HG02870 (cell line): ENCODE measurements at regions not wholly inside any gene's neighbourhood (a gene's known extent, or its start where the extent isn't known, plus 50 kb on each side); places are given as distances from the start of the nearest gene placed in this dataset.
"Not testable (repeated sequence)": the region's sequence is repeated elsewhere in the genome, so short reads cannot be mapped to it uniquely, and the experiment has no call there.

Experiments
- ATAC-seq: cut with Tn5 transposase; IDR thresholded peaks from one replicate; pipeline ENCODE4 v1.9.1; 2021; ENCODE audit warnings: mild to moderate bottlenecking, moderate library complexity; ENCODE audit not compliant: unreplicated experiment

DNA sequence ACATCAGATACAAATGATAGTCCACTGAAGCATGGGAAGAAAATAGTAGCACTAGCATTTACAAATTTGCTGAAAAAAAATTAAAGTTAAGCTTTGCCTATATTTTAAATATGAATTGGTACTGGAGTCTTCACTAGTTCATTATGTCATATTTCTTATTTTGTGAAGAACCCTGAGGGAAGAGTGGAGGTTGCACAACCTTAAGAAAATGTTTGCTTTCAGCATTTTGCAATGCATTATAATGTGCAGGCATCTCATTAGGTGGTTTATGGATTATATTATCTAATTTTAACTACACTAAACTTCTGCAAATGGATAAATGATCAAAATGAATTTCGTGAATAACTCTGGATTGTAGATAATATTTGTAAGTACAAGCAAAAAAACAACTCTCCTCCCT lies 390.8 kb upstream of the HS3ST5 start:
- ATAC-seq, result no peak

DNA sequence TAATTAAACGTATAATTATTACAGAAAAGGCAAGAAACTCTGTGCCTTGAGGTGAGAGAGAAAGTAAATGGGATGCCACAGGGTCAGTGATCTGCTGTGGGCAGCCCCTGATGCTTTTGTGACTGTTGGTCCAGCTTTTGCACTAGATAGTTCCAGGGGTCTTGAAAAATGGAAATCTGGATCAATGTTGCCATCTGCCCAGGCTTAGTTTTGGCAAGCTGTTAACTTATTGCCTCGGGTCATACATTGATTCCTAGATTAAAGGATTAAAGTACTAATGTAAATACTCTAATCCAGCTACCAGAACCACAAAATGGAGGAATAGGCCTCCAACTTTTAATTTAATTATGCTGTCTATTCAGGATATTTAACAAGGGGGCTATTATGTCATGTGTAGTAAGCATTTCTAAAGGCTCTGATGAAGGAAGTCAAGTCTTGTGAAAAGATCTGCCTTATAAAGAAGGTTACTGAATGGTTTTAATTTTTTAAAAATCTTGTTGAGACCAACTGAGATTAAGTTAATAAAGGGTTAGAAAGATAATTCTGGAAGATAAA lies 376.0 kb upstream of the HS3ST5 start:
- ATAC-seq, result no peak

DNA sequence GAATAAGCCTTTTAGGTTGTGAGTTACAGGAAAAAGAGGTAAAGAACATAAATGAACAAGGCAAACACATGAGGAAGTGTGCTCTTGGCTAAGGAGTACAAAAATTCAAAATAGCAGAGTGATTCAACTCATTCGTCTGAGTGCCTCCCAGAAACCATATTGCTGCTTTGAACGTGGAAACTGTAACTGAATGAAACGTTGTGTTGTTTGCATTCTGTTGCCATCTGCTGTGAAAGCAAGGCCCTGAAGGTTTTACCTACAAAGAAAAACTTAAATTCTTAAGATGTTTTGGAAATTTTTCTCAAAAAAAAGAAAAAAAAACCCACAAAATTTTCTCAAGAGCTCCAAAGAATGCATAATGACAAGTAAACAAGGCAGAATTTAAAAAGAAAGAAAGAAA lies 375.4 kb upstream of the HS3ST5 start:
- ATAC-seq, result no peak

DNA sequence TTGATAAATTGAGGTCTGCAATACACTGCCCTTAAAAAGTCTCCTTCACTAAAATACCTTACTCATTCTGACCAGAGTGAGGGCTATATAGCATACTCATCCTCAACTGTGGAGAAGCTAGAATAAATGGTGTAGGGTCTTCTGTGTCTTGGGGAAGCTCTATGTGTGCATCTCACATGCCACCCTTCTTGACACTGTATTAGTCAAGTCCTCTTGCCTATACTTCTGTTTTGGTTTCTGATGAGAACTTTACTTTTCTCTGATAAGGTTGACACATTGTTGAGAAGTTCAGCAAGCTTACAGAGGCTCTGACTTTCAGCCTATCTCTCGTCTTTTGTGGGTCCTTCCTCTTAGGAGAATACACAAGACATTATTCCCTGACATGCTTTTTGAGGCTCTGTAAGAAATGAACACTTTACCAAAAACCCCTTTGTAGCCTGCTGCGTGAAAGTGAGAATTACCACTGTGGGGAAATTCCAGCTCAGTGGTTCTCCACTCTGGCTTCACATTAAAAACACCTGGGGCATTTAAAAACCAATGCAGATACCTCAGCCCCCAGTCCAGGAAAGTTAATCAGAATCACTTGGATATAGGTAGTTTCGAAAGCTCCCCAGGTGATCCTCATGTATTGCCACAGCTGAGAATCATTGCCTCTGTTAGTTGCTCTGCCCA lies 372.1 kb upstream of the HS3ST5 start:
- peak; percentile 42 for ATAC-seq

DNA sequence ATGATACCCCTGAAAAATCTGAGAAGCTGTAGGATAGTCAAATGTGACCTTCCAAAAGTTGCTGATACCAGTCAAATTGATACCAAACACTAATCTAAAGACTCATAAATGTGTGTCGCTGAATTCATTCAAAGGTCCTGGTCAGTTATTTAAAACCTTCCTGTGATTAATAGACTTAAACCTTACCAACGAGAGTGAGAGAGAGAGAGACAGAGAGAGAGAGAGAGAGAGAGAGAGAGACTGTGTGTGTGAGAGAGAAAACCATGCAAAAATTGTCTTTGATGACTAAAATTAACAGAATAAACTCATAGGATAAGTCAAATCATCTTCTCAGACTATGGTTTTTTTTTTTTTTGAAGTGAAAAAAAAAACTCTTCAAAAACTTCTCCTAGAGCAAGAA lies 370.9 kb upstream of the HS3ST5 start:
- peak; percentile 37 for ATAC-seq

DNA sequence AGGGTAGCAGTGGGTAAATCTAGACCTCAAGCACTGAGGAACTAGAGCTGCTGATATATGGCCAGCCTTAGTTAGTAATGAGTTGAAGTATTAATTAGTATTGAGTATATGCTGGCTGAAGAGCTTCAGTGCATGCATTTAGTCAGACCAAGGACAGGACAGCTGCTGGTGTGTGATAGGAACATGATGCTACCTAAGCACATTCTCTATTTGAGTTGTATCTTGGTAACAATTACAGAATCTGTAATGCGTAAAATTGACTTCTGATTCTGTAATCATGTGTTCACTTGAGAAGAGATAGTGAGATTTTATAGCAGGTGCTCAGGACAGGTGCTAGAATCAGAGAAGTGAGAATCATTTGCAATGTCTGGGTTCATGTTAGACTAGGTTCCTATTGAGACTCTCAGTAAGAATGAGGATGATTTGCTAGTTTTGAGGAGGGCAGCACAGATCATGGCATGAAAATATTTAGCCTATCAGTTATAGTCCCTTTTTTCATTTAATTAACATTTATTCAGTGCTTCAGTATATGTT lies 369.4 kb upstream of the HS3ST5 start:
- peak; percentile 59 for ATAC-seq

DNA sequence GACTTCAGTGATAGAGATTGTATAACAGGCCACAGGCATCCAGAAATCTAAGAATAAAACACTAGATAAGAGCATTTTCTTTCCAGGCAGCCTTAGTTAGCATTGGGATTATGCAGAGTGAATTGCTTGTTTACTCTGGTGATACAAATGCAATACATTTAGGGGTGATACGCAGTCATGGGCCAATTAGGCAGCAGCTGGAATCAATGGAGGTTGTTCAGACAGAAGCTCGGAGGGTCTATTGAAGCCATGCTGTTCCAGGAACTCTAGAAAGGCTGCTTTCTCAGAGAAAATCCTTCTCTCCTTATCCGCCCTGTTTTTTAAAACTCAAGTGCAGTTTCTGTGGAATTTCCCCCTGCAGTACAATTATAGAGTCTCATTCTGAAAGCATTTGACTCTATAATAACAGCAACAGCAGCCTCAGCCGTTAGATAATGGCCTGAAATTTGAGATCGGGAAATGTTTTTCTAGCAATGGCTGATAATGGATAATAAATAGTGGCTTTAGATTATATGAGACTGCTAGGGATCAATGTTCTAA lies 364.3 kb upstream of the HS3ST5 start:
- ATAC-seq, result no peak

DNA sequence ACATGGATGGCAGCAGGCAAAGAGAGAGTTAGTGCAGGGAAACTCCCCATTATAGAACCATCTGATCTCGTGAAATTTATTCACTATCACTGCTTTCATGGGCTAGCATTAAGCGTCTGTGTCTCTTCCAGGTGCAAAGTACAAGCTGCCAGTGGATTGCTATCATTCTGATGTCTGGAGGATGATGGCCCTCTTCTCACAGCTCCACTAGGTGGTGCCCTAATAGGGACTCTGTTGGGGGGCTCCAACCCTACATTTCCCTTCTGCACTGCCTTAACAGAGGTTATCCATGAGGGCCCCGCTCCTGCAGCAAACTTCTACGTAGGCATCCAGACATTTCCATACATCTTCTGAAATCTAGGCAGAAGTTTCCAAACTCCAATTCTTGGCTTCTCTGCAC lies 347.8 kb upstream of the HS3ST5 start:
- ATAC-seq, result no peak

DNA sequence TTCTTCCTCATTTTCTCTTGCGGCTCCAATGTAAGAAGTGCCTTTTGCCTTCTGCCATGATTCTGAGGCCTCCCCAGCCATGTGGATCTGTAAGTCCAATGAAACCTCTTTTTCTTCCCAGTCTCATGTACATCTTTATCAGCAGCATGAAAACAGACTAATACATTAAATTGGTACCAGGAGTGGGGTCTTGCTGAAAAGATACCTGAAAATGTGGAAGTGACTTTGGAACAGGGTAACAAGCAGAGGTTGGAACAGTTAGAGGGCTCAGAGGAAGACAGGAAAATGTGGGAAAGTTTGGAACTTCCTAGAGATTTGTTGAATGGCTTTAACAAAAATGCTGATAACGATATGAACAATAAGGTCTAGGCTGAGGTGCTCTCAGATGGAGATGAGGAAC lies 316.7 kb upstream of the HS3ST5 start:
- ATAC-seq, result no peak

DNA sequence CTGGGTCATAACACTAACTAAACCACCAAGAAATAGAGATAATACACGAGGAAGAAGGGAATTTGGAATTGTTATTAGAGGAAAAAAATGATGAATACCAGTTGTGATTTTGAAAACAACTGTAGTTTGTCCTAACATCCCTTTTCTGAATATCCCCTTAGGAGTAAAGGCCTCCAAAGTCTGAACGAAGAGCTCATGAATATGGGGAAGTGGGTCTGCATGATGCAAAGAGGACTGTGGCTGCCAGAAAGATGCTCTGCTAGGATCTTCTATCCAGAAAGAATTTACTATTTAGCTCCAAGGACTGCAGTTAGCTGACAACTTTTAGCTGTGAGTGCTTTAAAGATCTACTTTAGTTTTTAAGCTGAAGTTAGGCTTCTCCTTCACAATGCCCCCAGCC lies 308.8 kb upstream of the HS3ST5 start:
- ATAC-seq, result no peak

DNA sequence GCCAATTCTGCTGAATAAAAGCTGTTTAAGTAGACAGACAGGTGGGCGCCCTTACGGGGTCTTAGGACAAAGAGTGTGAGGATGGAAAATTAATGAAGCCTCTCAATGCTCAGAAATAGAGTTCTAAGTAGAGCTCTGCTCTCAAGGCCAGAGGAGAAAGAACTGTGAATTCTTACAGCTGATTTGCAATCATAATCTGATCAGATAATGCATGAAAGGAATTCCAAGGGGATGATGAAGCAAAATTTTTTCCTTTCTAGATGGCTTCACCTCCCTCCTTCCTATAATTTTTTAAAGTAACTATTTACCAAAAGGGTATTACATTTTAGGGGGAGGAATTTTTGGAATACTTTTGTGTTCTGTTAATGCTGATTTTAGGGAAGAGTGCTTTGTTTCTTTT lies 308.1 kb upstream of the HS3ST5 start:
- ATAC-seq, result no peak

DNA sequence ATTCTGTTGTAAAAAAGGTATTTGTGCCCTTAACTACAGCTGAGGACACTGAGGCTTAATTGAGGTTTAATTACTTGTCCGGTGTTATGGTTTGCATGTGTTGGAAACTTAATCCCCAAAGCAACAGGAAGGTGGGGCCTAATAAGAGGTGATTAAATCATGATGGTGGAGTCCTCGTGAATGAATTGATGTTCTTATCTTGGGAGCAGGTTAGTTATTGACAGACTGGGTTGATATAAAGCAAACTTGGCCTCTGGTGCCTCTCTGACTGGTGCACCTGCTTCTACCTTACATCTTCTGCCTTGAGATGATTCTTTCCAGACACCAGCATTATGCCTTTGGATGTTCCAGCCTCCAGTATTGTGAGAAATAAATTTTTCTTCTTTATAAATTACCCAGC lies 306.5 kb upstream of the HS3ST5 start:
- ATAC-seq, result no peak

DNA sequence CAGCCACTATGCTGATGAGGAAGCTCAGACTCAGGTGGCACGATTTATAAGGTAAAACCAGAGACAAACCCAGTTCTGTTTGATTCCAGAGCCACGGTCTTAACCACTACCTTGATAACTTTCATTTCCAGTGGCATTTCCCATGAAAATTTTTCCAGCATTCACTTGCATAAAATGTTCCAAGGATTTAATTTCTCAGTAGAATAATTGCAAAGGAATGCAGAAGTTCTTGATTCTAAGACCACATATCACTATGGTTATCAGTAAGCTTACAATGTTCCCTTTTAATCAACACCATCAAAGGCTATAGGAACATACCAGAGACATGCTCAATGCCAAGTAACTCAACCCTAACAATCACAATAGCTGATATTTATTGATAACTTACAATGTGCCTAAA lies 306.0 kb upstream of the HS3ST5 start:
- ATAC-seq, result no peak

DNA sequence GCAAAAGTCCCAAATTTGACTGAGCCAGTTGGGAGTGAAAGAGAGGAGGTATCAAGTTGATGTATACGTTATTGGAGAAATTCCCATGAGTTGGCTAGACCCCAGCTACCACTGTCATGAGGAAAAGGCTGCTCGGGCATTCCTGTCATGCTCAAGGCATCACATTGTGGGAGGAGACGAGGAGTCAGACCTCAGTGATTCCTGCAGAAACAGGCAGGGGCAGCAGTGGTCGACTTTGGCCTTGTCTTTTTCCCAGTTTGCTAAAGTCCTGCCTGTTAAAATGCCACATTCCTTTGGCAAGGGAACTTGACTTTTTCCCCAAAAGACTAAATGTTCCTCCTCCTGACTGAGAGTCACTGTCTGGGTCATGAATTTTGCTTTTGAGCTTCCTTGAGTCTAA lies 295.5 kb upstream of the HS3ST5 start:
- no peak for ATAC-seq

DNA sequence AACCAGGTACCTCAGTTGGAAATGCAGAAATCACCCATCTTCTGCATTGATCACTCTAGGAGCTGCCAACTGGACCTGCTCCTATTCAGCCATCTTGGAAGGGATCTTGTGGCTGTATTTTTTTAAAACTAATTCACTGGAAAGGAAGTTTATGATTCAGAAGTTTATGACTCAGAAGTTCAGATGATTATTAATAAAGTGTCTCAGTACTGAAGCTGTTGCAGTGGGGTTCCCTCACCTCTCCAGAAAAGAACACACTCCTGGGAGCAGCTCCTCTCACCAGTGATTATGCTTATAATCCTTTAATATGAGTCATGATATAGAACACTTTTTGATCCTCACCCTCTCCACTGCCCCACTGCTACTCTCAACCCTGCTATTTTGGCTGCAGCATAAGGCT lies 291.2 kb upstream of the HS3ST5 start:
- no peak for ATAC-seq

DNA sequence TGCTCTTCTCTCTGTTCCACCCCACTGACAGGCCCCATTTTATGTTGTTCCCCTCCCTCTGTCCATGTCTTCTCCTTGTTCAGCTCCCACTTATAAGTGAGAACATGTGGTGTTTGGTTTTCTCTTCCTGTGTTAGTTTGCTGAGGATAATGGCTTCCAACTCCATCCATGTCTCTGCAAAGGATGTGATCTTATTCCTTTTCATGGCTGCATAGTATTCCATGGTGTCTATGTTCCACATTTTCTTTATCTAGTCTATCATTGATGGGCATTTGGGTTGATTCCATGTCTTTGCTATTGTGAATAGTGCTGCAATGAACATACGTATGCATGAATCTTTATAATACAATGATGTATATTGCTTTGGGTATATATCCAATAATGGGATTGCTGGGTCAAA lies 283.4 kb upstream of the HS3ST5 start:
- not testable (repeated sequence) for ATAC-seq

DNA sequence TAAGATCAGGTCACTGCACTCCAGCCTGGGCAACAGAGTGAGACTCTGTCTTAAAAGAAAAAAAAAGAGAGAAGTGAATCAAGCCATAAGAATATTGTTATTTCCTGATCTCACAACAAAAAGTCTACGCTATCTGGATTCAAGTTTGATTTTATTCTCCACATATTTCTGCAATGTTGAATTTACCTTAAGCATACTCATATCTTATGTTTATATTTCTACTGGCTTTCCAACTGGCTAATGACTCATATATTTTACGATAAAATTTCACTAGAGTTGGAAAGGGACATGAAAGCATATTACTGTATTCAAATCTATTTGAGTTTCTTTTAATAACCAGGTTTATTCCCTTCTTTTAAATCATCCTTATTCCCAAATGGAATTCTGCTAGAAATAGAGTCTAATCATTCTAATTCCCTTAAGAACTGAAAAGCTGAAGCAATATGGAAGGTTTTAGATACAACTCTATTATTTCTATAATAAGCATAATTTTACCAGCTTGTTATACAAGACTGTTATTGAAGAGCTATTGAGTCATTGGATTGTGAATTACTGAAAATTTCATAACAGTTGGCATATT lies 276.9 kb upstream of the HS3ST5 start:
- ATAC-seq, result no peak

DNA sequence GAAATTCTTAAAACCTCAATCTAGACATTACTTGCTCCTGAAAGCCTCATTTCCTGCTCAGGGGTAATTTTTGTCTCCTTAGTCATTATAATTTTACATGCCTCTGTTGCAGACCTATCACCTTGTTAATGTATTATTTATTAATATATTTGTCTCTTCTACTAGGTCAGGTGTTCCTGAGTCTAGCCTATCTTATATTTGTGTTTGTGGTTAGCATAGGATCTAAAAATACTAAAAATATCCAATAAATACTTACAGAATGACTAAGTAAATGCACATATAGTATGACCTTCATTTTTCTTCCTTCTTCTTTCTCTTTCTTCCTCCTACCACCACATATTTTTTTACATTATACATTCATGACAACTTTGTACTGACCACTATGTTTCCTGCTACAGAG lies 268.9 kb upstream of the HS3ST5 start:
- ATAC-seq, result no peak

DNA sequence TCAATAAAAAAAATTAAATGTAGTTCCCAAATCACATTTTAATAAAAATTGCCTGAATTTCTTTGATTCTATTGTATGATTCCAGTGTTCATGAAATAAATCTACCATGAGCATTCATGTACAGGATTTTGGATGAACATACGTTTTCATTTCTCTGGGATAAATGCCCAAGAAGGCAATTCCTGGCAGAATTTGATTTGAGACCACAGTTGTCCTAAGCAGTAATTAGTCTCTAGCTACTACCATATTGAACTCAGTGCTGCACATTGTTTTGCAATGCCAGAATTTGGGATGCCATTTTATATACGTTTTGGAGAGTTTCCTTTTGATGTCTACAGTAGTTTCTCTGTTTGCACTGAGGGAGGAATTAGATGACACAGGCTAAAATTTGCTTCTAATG lies 265.3 kb upstream of the HS3ST5 start:
- no peak for ATAC-seq

DNA sequence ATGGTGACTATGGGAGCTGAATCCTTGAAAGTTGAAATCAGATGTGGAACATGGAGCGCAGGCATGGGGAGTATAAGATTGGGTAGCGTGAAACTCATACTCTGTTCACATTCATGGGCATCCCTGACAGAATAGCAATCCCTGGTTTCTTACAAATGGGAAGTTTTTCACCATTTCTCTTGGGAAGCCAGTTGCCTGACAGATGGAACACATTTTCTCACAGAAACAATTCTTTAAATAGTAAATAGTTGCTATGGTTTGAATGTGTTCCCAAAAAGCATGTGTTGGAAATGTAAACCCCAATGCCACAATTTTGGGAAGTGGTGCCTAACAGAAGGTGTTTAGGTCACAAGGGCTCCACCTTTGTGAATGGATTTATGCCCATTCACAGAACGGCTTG lies 262.8 kb upstream of the HS3ST5 start:
- no peak for ATAC-seq

DNA sequence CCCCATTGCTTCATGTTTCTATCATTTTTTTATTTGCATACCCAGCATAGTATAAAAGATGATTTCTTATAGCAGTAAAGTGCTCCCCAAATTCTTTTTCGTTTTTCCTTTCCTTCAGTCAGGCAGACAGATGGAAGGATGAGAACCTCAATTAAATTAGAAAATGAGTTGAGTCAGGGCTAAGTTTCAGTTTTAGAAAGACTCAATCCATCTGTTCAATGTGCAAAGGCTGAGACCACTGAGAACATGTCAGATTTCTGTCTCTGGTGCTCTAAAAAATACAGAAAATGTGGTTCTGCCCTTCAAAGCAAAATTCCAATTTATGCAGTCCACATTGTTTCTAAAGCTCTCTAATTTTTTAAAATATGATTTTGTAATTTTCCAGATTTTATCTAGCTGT lies 257.6 kb upstream of the HS3ST5 start:
- no peak for ATAC-seq

DNA sequence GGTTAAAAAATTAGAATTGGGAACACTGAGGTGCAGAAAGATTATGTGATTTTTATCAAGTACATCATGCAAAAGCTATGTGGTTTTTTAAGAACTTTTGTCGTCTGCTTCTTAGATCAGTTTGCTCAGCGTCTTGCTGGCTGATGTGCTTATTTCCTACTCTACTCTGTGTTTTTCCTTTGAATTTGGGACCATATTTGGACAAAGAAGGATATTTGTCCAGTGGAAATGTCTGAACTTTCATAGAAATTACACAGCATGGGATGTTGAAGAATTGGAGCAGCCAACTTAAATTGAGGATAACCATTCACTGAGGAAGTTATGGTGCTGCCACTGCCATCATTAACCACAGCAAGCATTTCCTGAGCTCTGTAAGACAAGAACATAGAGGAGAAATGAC lies 252.8 kb upstream of the HS3ST5 start:
- no peak for ATAC-seq
